Spleen (tissue), 11 donors: ENCODE measurements at regions not wholly inside any gene's neighbourhood (a gene's known extent, or its start where the extent isn't known, plus 50 kb on each side); places are given as distances from the start of the nearest gene placed in this dataset.

ENCODE experiments used
- DNase-seq: peaks from one replicate; pipeline ENCODE4 v3.0.0-alpha.2; 2020
- H3K27ac ChIP-seq, 8 donors: fragments of 200-600 bp; sonication (generic) in 7 of 8; 1 replicate in 4 of 8; 2 replicates in 4 of 8; pipeline versions ENCODE4 v1.5.0 to v1.8.0; 2016 to 2021; ENCODE audit warnings: inconsistent platforms in 4 of 8, mild to moderate bottlenecking in 4 of 8, moderate library complexity in 1 of 8
- H3K27me3 ChIP-seq, 7 donors: fragments of 200-600 bp; sonication (generic) in 6 of 7; replicated peaks in 1 of 7; 1 replicate in 4 of 7; 2 replicates in 3 of 7; pipeline versions ENCODE4 v1.5.0 to v1.8.0; 2016 to 2021; ENCODE audit warnings: inconsistent platforms in 3 of 7, mild to moderate bottlenecking in 1 of 7
- H3K36me3 ChIP-seq, 6 donors: fragments of 200-600 bp; sonication (generic) in 5 of 6; 1 replicate in 4 of 6; 2 replicates in 2 of 6; pipeline versions ENCODE4 v1.5.0 to v1.8.0; 2016 to 2021; ENCODE audit warnings: inconsistent platforms in 2 of 6
- H3K4me1 ChIP-seq, 6 donors: fragments of 200-600 bp; sonication (generic) in 5 of 6; 1 replicate in 3 of 6; 2 replicates in 3 of 6; pipeline versions ENCODE4 v1.5.0 to v1.8.0; 2016 to 2021; ENCODE audit warnings: inconsistent platforms in 3 of 6
- H3K4me3 ChIP-seq, 8 donors: fragments of 200-600 bp; sonication (generic) in 7 of 8; 1 replicate in 4 of 8; 2 replicates in 4 of 8; pipeline versions ENCODE4 v1.5.0 to v1.8.0; 2016 to 2021; ENCODE audit warnings: inconsistent platforms in 4 of 8, mild to moderate bottlenecking in 4 of 8, moderate library complexity in 2 of 8
- H3K9me3 ChIP-seq, 8 donors: fragments of 200-600 bp; sonication (generic) in 7 of 8; 1 replicate in 4 of 8; 2 replicates in 4 of 8; pipeline versions ENCODE4 v1.5.0 to v1.8.0; 2016 to 2021; ENCODE audit warnings: inconsistent platforms in 4 of 8
- POLR2A ChIP-seq, 3 donors: fragments of 450-650 bp; IDR thresholded peaks; one replicate each; pipeline ENCODE4 v1.5.1; 2017; ENCODE audit warnings: antibody characterized with exemption in 3 of 3, mild to moderate bottlenecking in 1 of 3
- POLR2AphosphoS5 ChIP-seq, 3 donors: sonication (generic); formaldehyde crosslinking; IDR thresholded peaks; one replicate each; pipeline ENCODE4 v1.5.1; 2017; ENCODE audit warnings: antibody characterized with exemption in 3 of 3
- WGBS, 5 donors: extraction: QIAGEN DNeasy Blood & Tissue Kit in 3 of 5; methylation state at CpG; one replicate each; pipeline versions ENCODE4 v1.1.5 to v1.1.7; 2013 to 2018; 5-methylcytosine and 5-hydroxymethylcytosine counted together
- intact Hi-C: fragments of 100-400 bp; cut with DNase I; formaldehyde crosslinking; loops from one replicate; pipeline ENCODE4 v1.15.0; 2023; ENCODE audit warnings: low total_unique reads
- TF ChIP-seq, protein P1 (sequence below), 11 experiments: fragments of 200-600 bp in 7 of 11; fragments of 450-650 bp in 4 of 11; sonication (generic) in 4 of 11; IDR thresholded peaks in 8 of 11; conservative IDR thresholded peaks in 3 of 11; 1 replicate in 7 of 11; 2 replicates in 4 of 11; pipeline versions ENCODE4 v1.4.0 to v1.8.0; 2016 to 2021; ENCODE audit warnings: antibody characterized with exemption in 11 of 11, inconsistent platforms in 4 of 11, mild to moderate bottlenecking in 1 of 11
- donor health status: healthy with polysubstance abuse.
- donor health status: DM: no; HTN: no; CAD: no; lungs with moderate emphysema.
- donor health status: DM: no; HTN: no; CAD: no.
- donor health status: Bipolar disorder and iron deficiency.
- donor health status: healthy.
- donor health status: DM: no; HTN: no; CAD: no.
- donor health status: DM: yes; HTN: yes; CAD: no.

DNA sequence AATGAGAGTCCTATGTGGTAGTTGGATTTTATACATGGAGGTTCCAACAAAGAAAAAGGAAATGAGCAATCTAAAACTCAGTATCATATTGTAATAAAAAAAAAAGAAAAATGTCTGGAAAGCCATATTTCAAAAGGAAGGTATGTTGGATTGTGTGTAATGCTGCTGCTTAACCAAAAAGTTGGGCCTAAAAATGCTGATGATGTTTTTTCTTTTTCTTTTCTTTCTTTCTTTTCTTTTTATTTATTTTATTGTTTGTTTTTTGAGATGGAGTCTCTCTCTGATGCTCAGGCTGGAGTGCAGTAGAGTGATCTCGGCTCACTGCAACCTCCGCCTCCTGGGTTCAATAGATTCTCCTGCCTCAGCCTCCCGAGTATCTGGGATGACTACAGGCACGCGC, 1424.0 kb upstream of the CDH6 start:
- no peak for DNase-seq
- H3K4me1 ChIP-seq, result no peaks in the 10 kb centered on the region
- H3K27me3 ChIP-seq, result no peaks in the 10 kb centered on the region
- H3K36me3 ChIP-seq, result no peaks in the 10 kb centered on the region
- no peak overlapping the region for H3K27ac ChIP-seq
- WGBS, 5 donors, result 89 to 94% (median 92%) methylated on average over 5 of the region's 5 CpGs
- no peak for TF ChIP-seq POLR2AphosphoS5 (IDR thresholded peaks at IDR 0.05)
- H3K4me3 ChIP-seq, result no peak overlapping the region
- H3K9me3 ChIP-seq, result peaks cover 0 to 30% (median 12%) of the 10 kb centered on the region in 8 donors
- intact Hi-C loops, result no loop called here

DNA sequence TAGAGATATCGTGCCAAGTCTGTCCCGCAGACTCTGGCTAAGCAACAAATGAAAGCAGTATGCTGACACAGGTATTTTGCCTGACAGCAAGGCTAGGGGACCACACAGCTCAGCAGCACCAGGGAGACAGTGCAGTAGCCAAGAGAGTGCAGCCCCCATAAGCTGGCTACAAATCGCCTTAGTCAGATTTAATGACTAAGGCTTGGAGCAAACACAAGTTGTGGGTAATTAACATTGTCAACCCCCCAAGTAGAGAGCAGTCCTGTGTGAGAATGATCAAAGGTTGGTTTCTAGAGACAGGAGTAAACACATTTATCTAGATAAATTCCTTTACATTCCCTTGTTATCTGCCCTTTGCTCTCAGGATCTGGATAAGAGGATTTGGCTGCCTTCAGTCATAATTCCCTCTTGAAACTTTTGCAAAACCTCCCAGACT, 1434.5 kb upstream of the CDH6 start:
- no peaks in the 10 kb centered on the region for H3K4me1 ChIP-seq
- TF ChIP-seq POLR2AphosphoS5 (IDR thresholded peaks at IDR 0.05) (no peak), POLR2A (IDR thresholded peaks at IDR 0.05) (no peak)
- TF ChIP-seq, protein P1, sequence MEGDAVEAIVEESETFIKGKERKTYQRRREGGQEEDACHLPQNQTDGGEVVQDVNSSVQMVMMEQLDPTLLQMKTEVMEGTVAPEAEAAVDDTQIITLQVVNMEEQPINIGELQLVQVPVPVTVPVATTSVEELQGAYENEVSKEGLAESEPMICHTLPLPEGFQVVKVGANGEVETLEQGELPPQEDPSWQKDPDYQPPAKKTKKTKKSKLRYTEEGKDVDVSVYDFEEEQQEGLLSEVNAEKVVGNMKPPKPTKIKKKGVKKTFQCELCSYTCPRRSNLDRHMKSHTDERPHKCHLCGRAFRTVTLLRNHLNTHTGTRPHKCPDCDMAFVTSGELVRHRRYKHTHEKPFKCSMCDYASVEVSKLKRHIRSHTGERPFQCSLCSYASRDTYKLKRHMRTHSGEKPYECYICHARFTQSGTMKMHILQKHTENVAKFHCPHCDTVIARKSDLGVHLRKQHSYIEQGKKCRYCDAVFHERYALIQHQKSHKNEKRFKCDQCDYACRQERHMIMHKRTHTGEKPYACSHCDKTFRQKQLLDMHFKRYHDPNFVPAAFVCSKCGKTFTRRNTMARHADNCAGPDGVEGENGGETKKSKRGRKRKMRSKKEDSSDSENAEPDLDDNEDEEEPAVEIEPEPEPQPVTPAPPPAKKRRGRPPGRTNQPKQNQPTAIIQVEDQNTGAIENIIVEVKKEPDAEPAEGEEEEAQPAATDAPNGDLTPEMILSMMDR (IDR thresholded peaks at IDR 0.05 in 8 of 11, conservative IDR thresholded peaks at IDR 0.05 in 3 of 11), result no peak
- intact Hi-C loops, result no loop called here
- peaks cover 0 to 31% (median 14%) of the 10 kb centered on the region in 8 donors for H3K9me3 ChIP-seq
- H3K4me3 ChIP-seq, result no peak overlapping the region
- DNase-seq, result no peak
- H3K36me3 ChIP-seq, result no peaks in the 10 kb centered on the region
- no peaks in the 10 kb centered on the region for H3K27me3 ChIP-seq
- no peak overlapping the region for H3K27ac ChIP-seq
- WGBS, 5 donors, result 58 to 67% (median 62%) methylated on average over 3 of the region's 3 CpGs

DNA sequence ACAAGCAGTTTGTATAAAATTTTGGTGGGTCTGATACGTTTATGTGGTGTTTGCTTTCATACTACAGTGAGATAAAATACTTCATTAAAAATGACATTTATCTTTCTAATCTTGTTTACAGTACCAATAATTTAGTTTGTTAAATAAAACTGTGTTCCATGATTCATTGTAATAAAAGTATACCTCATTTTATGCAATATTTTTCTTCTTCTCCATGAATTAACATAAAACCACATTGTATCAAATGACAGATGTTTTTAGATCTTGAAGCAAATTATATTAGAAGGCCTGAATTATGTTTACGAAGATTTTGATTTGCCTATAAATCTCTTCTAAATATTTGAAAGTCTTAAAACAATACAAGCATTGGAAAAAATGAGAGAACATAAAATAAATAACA, 1443.0 kb upstream of the CDH6 start:
- DNase-seq, result no peak
- intact Hi-C loops, result no loop called here
- Histone ChIP-seq H3K27ac (no peak overlapping the region), H3K9me3 (peaks cover 0 to 35% (median 15%) of the 10 kb centered on the region in 8 donors), H3K4me1 (no peaks in the 10 kb centered on the region), H3K36me3 (no peaks in the 10 kb centered on the region), H3K4me3 (no peak overlapping the region), H3K27me3 (no peaks in the 10 kb centered on the region)
- WGBS, 5 donors, result 58 to 82% (median 67%) methylated on average over 2 of the region's 2 CpGs
- TF ChIP-seq, protein P1 (IDR thresholded peaks at IDR 0.05 in 8 of 11, conservative IDR thresholded peaks at IDR 0.05 in 3 of 11), result no peak
- TF ChIP-seq POLR2A (IDR thresholded peaks at IDR 0.05), result no peak
- TF ChIP-seq POLR2AphosphoS5 (IDR thresholded peaks at IDR 0.05), result no peak

DNA sequence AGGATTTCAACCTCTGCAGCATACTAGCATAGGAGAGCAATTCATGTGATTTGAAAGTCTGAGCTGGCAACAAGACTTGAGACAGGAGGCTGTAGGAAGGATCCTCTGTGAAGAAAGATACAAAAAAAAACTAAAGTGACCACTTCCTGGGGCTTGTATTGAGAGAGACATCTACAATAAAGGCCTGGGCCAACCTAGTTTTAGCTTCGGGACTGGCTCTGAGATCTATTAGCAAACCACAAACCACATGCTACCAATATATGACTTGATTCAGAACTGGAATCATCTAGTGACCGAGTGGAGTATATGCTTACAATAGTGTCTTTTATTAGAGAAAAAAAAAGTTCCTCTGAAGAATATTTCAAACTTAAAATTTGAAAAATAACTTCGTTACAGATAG, 1448.9 kb upstream of the CDH6 start:
- no peak for TF ChIP-seq POLR2A (IDR thresholded peaks at IDR 0.05)
- TF ChIP-seq, protein P1 (IDR thresholded peaks at IDR 0.05 in 8 of 11, conservative IDR thresholded peaks at IDR 0.05 in 3 of 11), result no peak
- no peak for TF ChIP-seq POLR2AphosphoS5 (IDR thresholded peaks at IDR 0.05)
- Histone ChIP-seq H3K36me3 (no peaks in the 10 kb centered on the region), H3K4me3 (no peak overlapping the region), H3K27me3 (no peaks in the 10 kb centered on the region), H3K9me3 (peaks cover 0 to 21% (median 8%) of the 10 kb centered on the region in 8 donors), H3K27ac (no peak overlapping the region), H3K4me1 (no peaks in the 10 kb centered on the region)
- 57 to 71% (median 67%) methylated on average over 3 of the region's 3 CpGs for WGBS, 5 donors
- DNase-seq, result no peak
- intact Hi-C loops, result no loop called here

DNA sequence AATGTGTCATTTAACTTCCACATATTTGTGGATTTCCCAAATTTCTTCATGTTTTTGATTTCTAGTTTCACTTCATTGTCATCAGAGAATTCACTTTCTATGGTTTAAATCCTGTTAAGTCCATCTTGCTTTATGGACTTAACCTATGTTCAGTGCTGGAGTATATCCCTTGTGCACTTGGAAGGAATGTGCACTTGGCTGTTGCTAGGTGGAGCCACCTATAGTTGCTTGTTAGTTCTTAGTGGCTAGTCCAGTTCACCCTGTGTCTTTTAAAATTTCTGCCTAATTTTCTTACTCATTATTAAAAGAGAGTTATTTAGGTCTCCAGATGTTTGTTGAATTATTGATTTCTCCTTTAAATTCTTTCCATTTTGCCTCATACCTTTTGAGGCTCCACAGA, 1472.5 kb upstream of the CDH6 start:
- no peak for TF ChIP-seq POLR2AphosphoS5 (IDR thresholded peaks at IDR 0.05)
- no peak for TF ChIP-seq POLR2A (IDR thresholded peaks at IDR 0.05)
- TF ChIP-seq, protein P1 (IDR thresholded peaks at IDR 0.05 in 8 of 11, conservative IDR thresholded peaks at IDR 0.05 in 3 of 11), result no peak
- intact Hi-C loops, result no loop called here
- H3K27ac ChIP-seq, result no peak overlapping the region

More for the DNA sequence above, 1472.5 kb upstream of the CDH6 start:
- Histone ChIP-seq H3K36me3 (no peaks in the 10 kb centered on the region), H3K9me3 (peaks cover 0 to 3% (median 0%) of the 10 kb centered on the region in 8 donors), H3K27me3 (no peaks in the 10 kb centered on the region), H3K4me1 (no peaks in the 10 kb centered on the region), H3K4me3 (no peak overlapping the region)
- DNase-seq, result no peak
